ENCODE measurements at regions not wholly inside any gene's neighbourhood (a gene's known extent, or its start where the extent isn't known, plus 50 kb on each side); places are given as distances from the start of the nearest gene placed in this dataset.

DNA sequence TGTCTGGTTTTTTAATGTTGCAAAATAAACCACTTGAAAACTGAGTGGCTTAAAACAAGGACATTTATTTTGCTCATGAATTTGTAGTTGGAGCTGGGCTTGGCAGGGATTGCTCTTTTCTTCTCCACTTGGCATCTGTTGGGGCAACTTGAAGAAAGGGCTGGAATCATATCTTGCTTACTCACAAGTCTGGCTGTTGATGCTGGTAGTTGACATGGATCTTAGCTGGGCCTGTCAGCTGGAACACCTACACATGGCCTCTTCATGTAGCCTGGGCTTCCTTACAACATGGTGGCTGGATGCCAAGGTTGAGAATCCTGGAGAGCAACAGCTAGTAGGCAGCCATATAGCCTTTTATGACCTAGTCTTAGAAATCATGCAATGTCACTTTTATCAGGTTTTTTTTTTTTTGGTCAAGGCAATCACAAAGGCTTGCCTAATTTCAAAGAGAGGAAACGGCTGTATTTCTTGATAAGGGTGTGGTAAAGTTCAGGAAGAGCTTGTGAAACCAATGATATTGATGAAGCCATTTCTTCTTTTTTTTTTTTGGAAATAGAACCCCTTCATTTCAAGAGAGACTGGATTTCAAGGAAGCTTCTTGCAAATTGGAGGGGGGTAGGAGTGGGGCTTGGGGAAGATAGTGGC lies 262.1 kb downstream of the IL20RB start:
- TF ChIP-seq, protein P1, sequence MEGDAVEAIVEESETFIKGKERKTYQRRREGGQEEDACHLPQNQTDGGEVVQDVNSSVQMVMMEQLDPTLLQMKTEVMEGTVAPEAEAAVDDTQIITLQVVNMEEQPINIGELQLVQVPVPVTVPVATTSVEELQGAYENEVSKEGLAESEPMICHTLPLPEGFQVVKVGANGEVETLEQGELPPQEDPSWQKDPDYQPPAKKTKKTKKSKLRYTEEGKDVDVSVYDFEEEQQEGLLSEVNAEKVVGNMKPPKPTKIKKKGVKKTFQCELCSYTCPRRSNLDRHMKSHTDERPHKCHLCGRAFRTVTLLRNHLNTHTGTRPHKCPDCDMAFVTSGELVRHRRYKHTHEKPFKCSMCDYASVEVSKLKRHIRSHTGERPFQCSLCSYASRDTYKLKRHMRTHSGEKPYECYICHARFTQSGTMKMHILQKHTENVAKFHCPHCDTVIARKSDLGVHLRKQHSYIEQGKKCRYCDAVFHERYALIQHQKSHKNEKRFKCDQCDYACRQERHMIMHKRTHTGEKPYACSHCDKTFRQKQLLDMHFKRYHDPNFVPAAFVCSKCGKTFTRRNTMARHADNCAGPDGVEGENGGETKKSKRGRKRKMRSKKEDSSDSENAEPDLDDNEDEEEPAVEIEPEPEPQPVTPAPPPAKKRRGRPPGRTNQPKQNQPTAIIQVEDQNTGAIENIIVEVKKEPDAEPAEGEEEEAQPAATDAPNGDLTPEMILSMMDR (IDR thresholded peaks at IDR 0.05), result no peak
- TF ChIP-seq POLR2A (IDR thresholded peaks at IDR 0.05), result no peak
